Liver (tissue), 8 donors: ENCODE measurements at regions not wholly inside any gene's neighbourhood (a gene's known extent, or its start where the extent isn't known, plus 50 kb on each side); places are given as distances from the start of the nearest gene placed in this dataset.

Experiments
- DNase-seq: peaks from one replicate; pipeline ENCODE4 v3.0.0-alpha.2; 2017; ENCODE audit warnings: low spot score
- H3K27ac ChIP-seq, 2 donors: one replicate each; pipeline ENCODE4 v1.7.0; 2013; ENCODE audit warnings: inconsistent platforms in 2 of 2, low read length in 2 of 2, control low read depth in 1 of 2, low read depth in 1 of 2, mild to moderate bottlenecking in 1 of 2
- H3K27me3 ChIP-seq, 4 donors: one replicate each; pipeline versions ENCODE4 v1.6.1 to v1.7.0; 2013; ENCODE audit warnings: low read length in 3 of 4, inconsistent platforms in 1 of 4, mild to moderate bottlenecking in 1 of 4, moderate library complexity in 1 of 4; ENCODE audit not compliant: control insufficient read depth in 4 of 4, insufficient read depth in 4 of 4
- H3K36me3 ChIP-seq, 4 donors: one replicate each; pipeline versions ENCODE4 v1.6.1 to v1.7.0; 2013; ENCODE audit warnings: low read length in 3 of 4, mild to moderate bottlenecking in 3 of 4, low read depth in 1 of 4, moderate library complexity in 1 of 4; ENCODE audit not compliant: control insufficient read depth in 4 of 4, insufficient read depth in 3 of 4
- H3K4me1 ChIP-seq, 4 donors: one replicate each; pipeline versions ENCODE4 v1.6.1 to v1.7.0; 2013; ENCODE audit warnings: low read length in 3 of 4, mild to moderate bottlenecking in 3 of 4, moderate library complexity in 1 of 4; ENCODE audit not compliant: control insufficient read depth in 4 of 4, insufficient read depth in 4 of 4
- H3K4me3 ChIP-seq, 3 donors: one replicate each; pipeline versions ENCODE4 v1.6.1 to v1.7.0; 2013; ENCODE audit warnings: low read length in 3 of 3, control low read depth in 1 of 3, low read depth in 1 of 3, mild to moderate bottlenecking in 1 of 3
- H3K9ac ChIP-seq, 2 donors: one replicate each; pipeline ENCODE4 v1.7.0; 2013; ENCODE audit warnings: low read length in 2 of 2, mild to moderate bottlenecking in 2 of 2, moderate library complexity in 2 of 2, control low read depth in 1 of 2, low read depth in 1 of 2
- H3K9me3 ChIP-seq, 4 donors: one replicate each; pipeline versions ENCODE4 v1.6.1 to v1.7.0; 2013; ENCODE audit warnings: low read length in 3 of 4; ENCODE audit not compliant: control insufficient read depth in 4 of 4
- ATF3 ChIP-seq: IDR thresholded peaks from 2 replicates; pipeline ENCODE4 v1.6.1; 2016; ENCODE audit warnings: antibody characterized with exemption
- CTCF ChIP-seq: fragments of 150-350 bp; IDR thresholded peaks from 2 replicates; pipeline ENCODE4 v1.5.1; 2017; ENCODE audit warnings: improper control_type of control experiment, low read depth, low read length; ENCODE audit not compliant: missing input control
- EGR1 ChIP-seq, 2 donors: IDR thresholded peaks; 2 replicates each; pipeline ENCODE4 v1.6.1; 2016 to 2018; ENCODE audit warnings: antibody characterized with exemption in 2 of 2, low read depth in 2 of 2
- FOXA1 ChIP-seq: IDR thresholded peaks from 2 replicates; pipeline ENCODE4 v1.6.1; 2016; ENCODE audit warnings: antibody characterized with exemption
- FOXA2 ChIP-seq: IDR thresholded peaks from 2 replicates; pipeline ENCODE4 v1.6.1; 2016; ENCODE audit warnings: antibody characterized with exemption
- GABPA ChIP-seq, 2 donors: IDR thresholded peaks in 1 of 2; conservative IDR thresholded peaks in 1 of 2; 2 replicates each; pipeline ENCODE4 v1.6.1; 2016; ENCODE audit warnings: antibody characterized with exemption in 2 of 2, mild to moderate bottlenecking in 1 of 2, moderate library complexity in 1 of 2
- HNF4A ChIP-seq, 2 donors: conservative IDR thresholded peaks; 2 replicates each; pipeline ENCODE4 v1.6.1; 2016; ENCODE audit warnings: antibody characterized with exemption in 2 of 2, mild to moderate bottlenecking in 2 of 2
- HNF4G ChIP-seq: IDR thresholded peaks from 2 replicates; pipeline ENCODE4 v1.6.1; 2016; ENCODE audit warnings: antibody characterized with exemption
- JUND ChIP-seq, 2 donors: IDR thresholded peaks; 2 replicates each; pipeline ENCODE4 v1.6.1; 2016; ENCODE audit warnings: antibody characterized with exemption in 2 of 2
- MAX ChIP-seq: IDR thresholded peaks from 2 replicates; pipeline ENCODE4 v1.6.1; 2016; ENCODE audit warnings: antibody characterized with exemption
- NR2F2 ChIP-seq: IDR thresholded peaks from 2 replicates; pipeline ENCODE4 v1.6.1; 2016; ENCODE audit warnings: antibody characterized with exemption
- RAD21 ChIP-seq, 2 donors: IDR thresholded peaks; 2 replicates each; pipeline ENCODE4 v1.6.1; 2016; ENCODE audit warnings: antibody characterized with exemption in 2 of 2, mild to moderate bottlenecking in 2 of 2
- REST ChIP-seq: IDR thresholded peaks from 2 replicates; pipeline ENCODE4 v1.6.1; 2016; ENCODE audit warnings: antibody characterized with exemption, mild to moderate bottlenecking
- RXRA ChIP-seq, 2 donors: IDR thresholded peaks; 2 replicates each; pipeline ENCODE4 v1.6.1; 2017 to 2018; ENCODE audit warnings: antibody characterized with exemption in 2 of 2, mild to moderate bottlenecking in 1 of 2
- SP1 ChIP-seq: IDR thresholded peaks from 2 replicates; pipeline ENCODE4 v1.6.1; 2018; ENCODE audit warnings: antibody characterized with exemption, mild to moderate bottlenecking
- TAF1 ChIP-seq: conservative IDR thresholded peaks from 2 replicates; pipeline ENCODE4 v1.6.1; 2016; ENCODE audit warnings: antibody characterized with exemption, mild to moderate bottlenecking
- YY1 ChIP-seq: IDR thresholded peaks from 2 replicates; pipeline ENCODE4 v1.6.1; 2016; ENCODE audit warnings: antibody characterized with exemption, mild to moderate bottlenecking
- ZBTB33 ChIP-seq: IDR thresholded peaks from 2 replicates; pipeline ENCODE4 v1.6.1; 2016; ENCODE audit warnings: antibody characterized with exemption
- WGBS: extraction: QIAGEN DNeasy Blood & Tissue Kit; methylation state at CpG from one replicate; pipeline ENCODE4 v1.1.7; 2013; 5-methylcytosine and 5-hydroxymethylcytosine counted together
- donor health status: healthy.
- donor health status: healthy.
- donor health status: healthy.
- donor health status: healthy.
- donor health status: healthy.

GRCh38 chr9:79237861-79238260, 333.9 kb upstream of the TLE4 start:
- H3K9ac ChIP-seq = no peak overlapping the region
- no peaks in the 10 kb centered on the region for H3K9me3 ChIP-seq
- H3K4me3 ChIP-seq = no peak overlapping the region
- no peaks in the 10 kb centered on the region for H3K36me3 ChIP-seq
- TF ChIP-seq MAX (no peak), FOXA1 (no peak), CTCF (no peak), EGR1 (IDR thresholded peaks at IDR 0.05; ENCODE audit: low read depth in 2 of 2) (no peak), RAD21 (IDR thresholded peaks at IDR 0.05) (no peak), FOXA2 (no peak), NR2F2 (no peak), SP1 (no peak), ZBTB33 (no peak), RXRA (IDR thresholded peaks at IDR 0.05) (no peak), ATF3 (no peak), HNF4A (conservative IDR thresholded peaks at IDR 0.05) (no peak), GABPA (IDR thresholded peaks at IDR 0.05 in 1 of 2, conservative IDR thresholded peaks at IDR 0.05 in 1 of 2) (no peak)
- no peak overlapping the region for H3K27ac ChIP-seq
- DNase-seq = no peak
- 63% methylated on average over 1 of the region's 1 CpG for WGBS
- H3K4me1 ChIP-seq = no peaks in the 10 kb centered on the region
- no peaks in the 10 kb centered on the region for H3K27me3 ChIP-seq

- Histone ChIP-seq H3K27ac (no peak overlapping the region), H3K36me3 (no peaks in the 10 kb centered on the region), H3K9ac (no peak overlapping the region), H3K27me3 (peaks cover 0 to 2% (median 0%) of the 10 kb centered on the region in 4 donors), H3K9me3 (no peaks in the 10 kb centered on the region), H3K4me3 (no peak overlapping the region), H3K4me1 (no peaks in the 10 kb centered on the region)
- 74% methylated on average over 3 of the region's 3 CpGs for WGBS
- TF ChIP-seq RXRA (IDR thresholded peaks at IDR 0.05) (no peak), REST (no peak), FOXA1 (no peak), TAF1 (no peak), EGR1 (IDR thresholded peaks at IDR 0.05; ENCODE audit: low read depth in 2 of 2) (no peak), GABPA (IDR thresholded peaks at IDR 0.05 in 1 of 2, conservative IDR thresholded peaks at IDR 0.05 in 1 of 2) (no peak), NR2F2 (no peak), JUND (IDR thresholded peaks at IDR 0.05) (no peak), YY1 (no peak), HNF4G (no peak), HNF4A (conservative IDR thresholded peaks at IDR 0.05) (no peak), SP1 (no peak), MAX (no peak)
- DNase-seq = no peak
Observed at GRCh38 chr9:79240774-79241173, 331.0 kb upstream of the TLE4 start.
